Effector memory CD4-positive, alpha-beta T cell (primary cell): ENCODE measurements at regions not wholly inside any gene's neighbourhood (a gene's known extent, or its start where the extent isn't known, plus 50 kb on each side); places are given as distances from the start of the nearest gene placed in this dataset.

Experiments used
- DNase-seq, 3 donors: peaks; one replicate each; pipeline ENCODE4 v3.0.0-alpha.2; 2020
- H3K27ac ChIP-seq: 2 replicates; pipeline ENCODE4 v1.7.0; 2013; ENCODE audit warnings: mild to moderate bottlenecking, low read length, moderate library complexity; ENCODE audit not compliant: insufficient read depth, poor library complexity, severe bottlenecking
- H3K27me3 ChIP-seq: replicated peaks from 2 replicates; pipeline ENCODE4 v1.7.0; 2013; ENCODE audit warnings: mild to moderate bottlenecking, low read length; ENCODE audit not compliant: insufficient read depth, control insufficient read depth, poor library complexity, severe bottlenecking
- H3K36me3 ChIP-seq: 2 replicates; pipeline ENCODE4 v1.7.0; 2013; ENCODE audit warnings: mild to moderate bottlenecking, low read length, moderate library complexity; ENCODE audit not compliant: control insufficient read depth, insufficient read depth
- H3K4me1 ChIP-seq: 2 replicates; pipeline ENCODE4 v1.7.0; 2013; ENCODE audit warnings: low read length, mild to moderate bottlenecking; ENCODE audit not compliant: control insufficient read depth, insufficient read depth, poor library complexity, severe bottlenecking
- H3K4me3 ChIP-seq: 2 replicates; pipeline ENCODE4 v1.7.0; 2013; ENCODE audit warnings: low read length, low read depth, mild to moderate bottlenecking; ENCODE audit not compliant: insufficient read depth, poor library complexity, severe bottlenecking
- H3K9me3 ChIP-seq: 2 replicates; pipeline ENCODE4 v1.7.0; 2013; ENCODE audit warnings: mild to moderate bottlenecking, low read length, moderate library complexity; ENCODE audit not compliant: control insufficient read depth

DNA sequence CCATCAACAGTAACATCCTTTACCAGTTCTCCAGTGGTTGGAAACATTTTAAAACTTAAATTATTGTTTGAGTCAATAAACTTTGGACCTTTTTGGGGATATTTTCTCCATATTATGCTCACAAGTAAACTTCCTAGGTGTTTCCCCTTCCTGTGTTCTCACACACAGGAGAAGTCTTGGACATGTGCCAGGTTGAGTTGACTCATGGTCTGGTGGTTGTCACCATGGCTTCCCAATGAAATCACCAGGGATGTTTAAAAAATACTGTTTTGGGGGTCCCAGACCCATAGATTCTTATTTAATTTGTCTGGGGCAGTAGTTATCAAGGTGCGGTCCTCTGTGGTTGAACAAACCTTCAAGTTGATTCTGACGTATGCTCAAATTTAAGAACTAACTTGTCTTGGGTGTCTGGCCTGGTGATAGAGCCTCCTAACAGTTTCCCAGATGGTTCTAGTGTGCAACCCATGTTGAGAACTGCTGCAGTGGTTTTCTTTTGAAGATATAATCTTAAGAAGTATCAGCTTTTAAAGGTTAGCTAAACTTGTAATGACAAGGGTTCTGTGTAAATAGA, 291.8 kb downstream of the EDEM1 start:
- Histone ChIP-seq H3K4me1 (no peaks in the 10 kb centered on the region), H3K4me3 (no peak overlapping the region), H3K27ac (no peak overlapping the region), H3K36me3 (no peaks in the 10 kb centered on the region), H3K9me3 (no peaks in the 10 kb centered on the region), H3K27me3 (no peaks in the 10 kb centered on the region)
- no peak for DNase-seq

DNA sequence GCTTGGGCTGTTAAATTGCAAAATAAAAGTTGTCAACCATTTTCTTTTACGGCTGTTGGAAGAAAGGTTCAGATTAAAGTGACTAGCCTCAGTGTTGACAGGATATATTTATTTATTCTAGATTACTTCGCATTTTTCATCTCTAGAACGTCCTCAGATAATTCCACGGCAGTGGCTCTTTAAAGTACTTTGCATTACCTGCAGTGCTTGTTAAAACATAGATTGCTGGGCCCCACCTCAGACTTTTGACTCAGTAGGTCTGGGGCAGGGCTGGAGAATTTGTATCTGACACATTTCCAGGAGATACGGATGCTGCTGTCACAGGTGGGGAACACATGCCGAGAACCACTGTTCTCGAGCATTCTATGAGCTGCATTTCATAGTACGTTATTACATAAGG, 292.7 kb downstream of the EDEM1 start:
- H3K4me1 ChIP-seq = no peaks in the 10 kb centered on the region
- H3K9me3 ChIP-seq = no peaks in the 10 kb centered on the region
- DNase-seq = no peak
- no peaks in the 10 kb centered on the region for H3K27me3 ChIP-seq
- no peak overlapping the region for H3K27ac ChIP-seq
- H3K36me3 ChIP-seq = no peaks in the 10 kb centered on the region
- H3K4me3 ChIP-seq = no peak overlapping the region

DNA sequence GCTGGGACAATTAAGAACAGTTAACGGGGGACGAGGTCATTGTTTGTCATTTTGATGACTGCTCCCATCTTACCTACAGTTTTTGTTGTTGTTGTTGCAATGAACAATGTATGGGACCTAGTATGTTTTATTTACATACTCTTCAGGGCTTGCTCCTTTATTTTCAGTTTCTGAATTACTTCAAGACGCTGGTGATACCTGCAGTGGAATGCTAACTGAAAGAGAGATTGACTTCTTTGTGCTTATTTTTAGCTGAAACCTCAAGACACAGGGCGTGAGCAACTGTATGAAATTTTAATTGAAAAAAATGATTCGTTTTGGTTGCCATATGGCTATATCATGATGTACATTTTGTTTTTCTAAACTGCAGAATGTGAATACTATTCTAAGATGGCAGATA, 297.9 kb downstream of the EDEM1 start:
- Histone ChIP-seq H3K4me1 (no peaks in the 10 kb centered on the region), H3K27ac (no peak overlapping the region)

GRCh38 chr3:5488771-5489170, 301.3 kb downstream of the EDEM1 start:
- Histone ChIP-seq H3K9me3 (no peaks in the 10 kb centered on the region), H3K36me3 (no peaks in the 10 kb centered on the region)
- DNase-seq = no peak

More for the DNA sequence above, 297.9 kb downstream of the EDEM1 start:
- Histone ChIP-seq H3K36me3 (no peaks in the 10 kb centered on the region), H3K4me3 (no peak overlapping the region), H3K27me3 (no peaks in the 10 kb centered on the region), H3K9me3 (no peaks in the 10 kb centered on the region)
- DNase-seq = no peak

GRCh38 chr3:5489536-5489935, 302.0 kb downstream of the EDEM1 start:
- no peak for DNase-seq
- Histone ChIP-seq H3K36me3 (no peaks in the 10 kb centered on the region), H3K27ac (no peak overlapping the region), H3K4me1 (no peaks in the 10 kb centered on the region), H3K4me3 (no peak overlapping the region), H3K27me3 (no peaks in the 10 kb centered on the region), H3K9me3 (no peaks in the 10 kb centered on the region)

More at GRCh38 chr3:5488771-5489170, 301.3 kb downstream of the EDEM1 start:
- no peak overlapping the region for H3K4me3 ChIP-seq
- H3K27ac ChIP-seq = no peak overlapping the region
- no peaks in the 10 kb centered on the region for H3K27me3 ChIP-seq
- H3K4me1 ChIP-seq = no peaks in the 10 kb centered on the region

- no peaks in the 10 kb centered on the region for H3K36me3 ChIP-seq
- H3K4me1 ChIP-seq = no peaks in the 10 kb centered on the region
- no peaks in the 10 kb centered on the region for H3K27me3 ChIP-seq
- no peak overlapping the region for H3K4me3 ChIP-seq
- DNase-seq = no peak
- H3K9me3 ChIP-seq = no peaks in the 10 kb centered on the region
- no peak overlapping the region for H3K27ac ChIP-seq
Observed at GRCh38 chr3:5494905-5495519, 307.5 kb downstream of the EDEM1 start.

DNA sequence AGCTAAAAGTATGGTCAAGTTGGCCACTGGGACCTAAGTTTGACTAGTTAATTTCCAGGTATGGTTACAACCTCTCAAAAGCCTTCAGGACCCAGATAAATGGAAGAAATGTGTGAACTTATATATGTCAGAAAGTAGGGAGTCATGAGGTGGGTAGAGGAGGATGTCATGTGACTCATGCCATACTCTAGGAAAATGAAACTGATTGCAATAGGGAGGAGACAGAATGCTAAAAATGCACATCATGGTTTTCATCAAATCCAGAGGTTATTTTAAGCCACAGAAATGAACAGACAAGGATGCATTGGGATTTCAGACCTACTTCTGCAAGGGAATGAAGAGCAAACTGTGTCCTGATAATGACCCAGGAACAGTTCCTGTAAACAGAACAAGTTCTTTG, 310.0 kb downstream of the EDEM1 start:
- no peaks in the 10 kb centered on the region for H3K36me3 ChIP-seq
- DNase-seq = no peak
- H3K27me3 ChIP-seq = no peaks in the 10 kb centered on the region
- H3K27ac ChIP-seq = no peak overlapping the region
- H3K4me3 ChIP-seq = no peak overlapping the region
- H3K4me1 ChIP-seq = no peaks in the 10 kb centered on the region
- H3K9me3 ChIP-seq = no peaks in the 10 kb centered on the region

GRCh38 chr3:5498981-5499380, 311.5 kb downstream of the EDEM1 start:
- Histone ChIP-seq H3K9me3 (no peaks in the 10 kb centered on the region), H3K4me3 (no peak overlapping the region)

DNA sequence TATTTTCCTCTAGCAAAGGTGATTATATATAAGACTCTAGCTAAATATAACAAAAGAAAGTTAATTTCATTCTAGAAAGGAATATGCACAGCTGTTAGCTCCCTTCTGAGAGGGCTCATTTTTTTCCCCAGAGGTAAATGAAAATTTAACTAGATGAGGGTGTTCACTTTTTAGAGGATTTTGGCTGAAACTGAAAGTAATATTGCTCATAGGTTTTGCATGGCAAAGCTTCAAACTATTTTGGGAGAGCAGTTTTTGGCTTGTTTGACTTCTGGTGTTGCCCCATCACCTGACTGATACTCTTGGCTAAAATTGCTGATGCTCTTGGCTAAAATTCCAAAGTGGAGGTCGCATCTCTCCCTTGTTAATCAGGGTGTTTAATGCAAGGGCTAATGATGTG, 311.9 kb downstream of the EDEM1 start:
- Histone ChIP-seq H3K4me3 (no peak overlapping the region), H3K4me1 (no peaks in the 10 kb centered on the region), H3K27me3 (no peaks in the 10 kb centered on the region), H3K9me3 (no peaks in the 10 kb centered on the region), H3K27ac (no peak overlapping the region), H3K36me3 (no peaks in the 10 kb centered on the region)
- no peak for DNase-seq

More at GRCh38 chr3:5498981-5499380, 311.5 kb downstream of the EDEM1 start:
- no peaks in the 10 kb centered on the region for H3K4me1 ChIP-seq
- no peaks in the 10 kb centered on the region for H3K27me3 ChIP-seq
- no peaks in the 10 kb centered on the region for H3K36me3 ChIP-seq
- no peak overlapping the region for H3K27ac ChIP-seq
- DNase-seq = no peak

- H3K36me3 ChIP-seq = no peaks in the 10 kb centered on the region
- H3K9me3 ChIP-seq = no peaks in the 10 kb centered on the region
- H3K4me1 ChIP-seq = no peaks in the 10 kb centered on the region
- H3K27me3 ChIP-seq = no peaks in the 10 kb centered on the region
- H3K4me3 ChIP-seq = no peak overlapping the region
- H3K27ac ChIP-seq = no peak overlapping the region
- DNase-seq = no peak
Observed at GRCh38 chr3:5503136-5503535, 315.6 kb downstream of the EDEM1 start.
